HCT116 (cell line): ENCODE measurements at regions not wholly inside any gene's neighbourhood (a gene's known extent, or its start where the extent isn't known, plus 50 kb on each side); places are given as distances from the start of the nearest gene placed in this dataset.

Source experiments
- CEBPB ChIP-seq: IDR thresholded peaks from 2 replicates; pipeline ENCODE4 v1.6.1; 2012; ENCODE audit warnings: low read depth
- CTCF ChIP-seq, 3 experiments: fragments of 200-600 bp in 1 of 3; sonication (generic) in 1 of 3; IDR thresholded peaks in 2 of 3; conservative IDR thresholded peaks in 1 of 3; 2 replicates each; pipeline ENCODE4 v1.5.1; 2012 to 2017; ENCODE audit warnings: low read depth in 2 of 3, low read length in 2 of 3, antibody characterized with exemption in 1 of 3, borderline replicate concordance in 1 of 3, control low read depth in 1 of 3, mild to moderate bottlenecking in 1 of 3, mixed read lengths in 1 of 3, mixed run types in 1 of 3, moderate library complexity in 1 of 3; ENCODE audit not compliant: insufficient read depth in 1 of 3
- EZH2 ChIP-seq: fragments of 200-600 bp; sonication (generic); IDR thresholded peaks from 2 replicates; pipeline ENCODE4 v1.6.1; 2017; ENCODE audit warnings: antibody characterized with exemption, mixed run types
- JUND ChIP-seq: IDR thresholded peaks from 2 replicates; pipeline ENCODE4 v1.6.1; 2012
- POLR2AphosphoS5 ChIP-seq: IDR thresholded peaks from 2 replicates; pipeline ENCODE4 v1.6.1; 2011; ENCODE audit warnings: mild to moderate bottlenecking, low read depth, low read length, moderate library complexity
- YY1 ChIP-seq: IDR thresholded peaks from 2 replicates; pipeline ENCODE4 v1.6.1; 2011; ENCODE audit warnings: low read length, low read depth, moderate library complexity, mild to moderate bottlenecking; ENCODE audit not compliant: insufficient replicate concordance; ENCODE audit errors: extremely low read depth
- ZBTB33 ChIP-seq: IDR thresholded peaks from 2 replicates; pipeline ENCODE4 v1.6.1; 2011; ENCODE audit warnings: mild to moderate bottlenecking, low read length, moderate library complexity; ENCODE audit not compliant: insufficient replicate concordance; ENCODE audit errors: extremely low read depth
- ZNF274 ChIP-seq: fragments of 200-500 bp; sonication (Bioruptor generic); IDR thresholded peaks from 2 replicates; pipeline ENCODE4 v1.6.1; 2014; ENCODE audit warnings: mild to moderate bottlenecking, low read depth, low read length, inconsistent platforms

- TF ChIP-seq YY1 (no peak), JUND (no peak), EZH2 (no peak), CTCF (IDR thresholded peaks at IDR 0.05 in 2 of 3, conservative IDR thresholded peaks at IDR 0.05 in 1 of 3; ENCODE audit: borderline replicate concordance in 1 of 3, insufficient read depth in 1 of 3, low read depth in 2 of 3, low read length in 2 of 3) (no peak), ZNF274 (no peak), POLR2AphosphoS5 (no peak), ZBTB33 (no peak), CEBPB (no peak)
These were observed 443.8 kb downstream of the LRRC70 start for GRCh38 chr5:63022403-63022802.
